ENCODE measurements at regions not wholly inside any gene's neighbourhood (a gene's known extent, or its start where the extent isn't known, plus 50 kb on each side); places are given as distances from the start of the nearest gene placed in this dataset.

- no peak for TF ChIP-seq POLR2AphosphoS5 (IDR thresholded peaks at IDR 0.05; ENCODE audit: low read depth, low read length)
- TF ChIP-seq SIN3A (IDR thresholded peaks at IDR 0.05; ENCODE audit: borderline replicate concordance, insufficient read depth, low read length), result no peak
- TF ChIP-seq, protein P1, sequence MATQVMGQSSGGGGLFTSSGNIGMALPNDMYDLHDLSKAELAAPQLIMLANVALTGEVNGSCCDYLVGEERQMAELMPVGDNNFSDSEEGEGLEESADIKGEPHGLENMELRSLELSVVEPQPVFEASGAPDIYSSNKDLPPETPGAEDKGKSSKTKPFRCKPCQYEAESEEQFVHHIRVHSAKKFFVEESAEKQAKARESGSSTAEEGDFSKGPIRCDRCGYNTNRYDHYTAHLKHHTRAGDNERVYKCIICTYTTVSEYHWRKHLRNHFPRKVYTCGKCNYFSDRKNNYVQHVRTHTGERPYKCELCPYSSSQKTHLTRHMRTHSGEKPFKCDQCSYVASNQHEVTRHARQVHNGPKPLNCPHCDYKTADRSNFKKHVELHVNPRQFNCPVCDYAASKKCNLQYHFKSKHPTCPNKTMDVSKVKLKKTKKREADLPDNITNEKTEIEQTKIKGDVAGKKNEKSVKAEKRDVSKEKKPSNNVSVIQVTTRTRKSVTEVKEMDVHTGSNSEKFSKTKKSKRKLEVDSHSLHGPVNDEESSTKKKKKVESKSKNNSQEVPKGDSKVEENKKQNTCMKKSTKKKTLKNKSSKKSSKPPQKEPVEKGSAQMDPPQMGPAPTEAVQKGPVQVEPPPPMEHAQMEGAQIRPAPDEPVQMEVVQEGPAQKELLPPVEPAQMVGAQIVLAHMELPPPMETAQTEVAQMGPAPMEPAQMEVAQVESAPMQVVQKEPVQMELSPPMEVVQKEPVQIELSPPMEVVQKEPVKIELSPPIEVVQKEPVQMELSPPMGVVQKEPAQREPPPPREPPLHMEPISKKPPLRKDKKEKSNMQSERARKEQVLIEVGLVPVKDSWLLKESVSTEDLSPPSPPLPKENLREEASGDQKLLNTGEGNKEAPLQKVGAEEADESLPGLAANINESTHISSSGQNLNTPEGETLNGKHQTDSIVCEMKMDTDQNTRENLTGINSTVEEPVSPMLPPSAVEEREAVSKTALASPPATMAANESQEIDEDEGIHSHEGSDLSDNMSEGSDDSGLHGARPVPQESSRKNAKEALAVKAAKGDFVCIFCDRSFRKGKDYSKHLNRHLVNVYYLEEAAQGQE (IDR thresholded peaks at IDR 0.05; ENCODE audit: insufficient read depth in 1 of 2, low read depth in 2 of 2, low read length in 2 of 2), result no peak
- TF ChIP-seq TAF1 (IDR thresholded peaks at IDR 0.05; ENCODE audit: borderline replicate concordance, insufficient read depth, low read length), result no peak
These were observed 386.6 kb downstream of the SOX9 start for GRCh38 chr17:72507370-72507769.

Measured in PFSK-1 (cell line).